GM12865 (cell line): ENCODE measurements at regions not wholly inside any gene's neighbourhood (a gene's known extent, or its start where the extent isn't known, plus 50 kb on each side); places are given as distances from the start of the nearest gene placed in this dataset.

Experiments used
- DNase-seq: peaks from one replicate; pipeline ENCODE4 v3.0.0; 2010; ENCODE audit warnings: low read depth
- H3K4me3 ChIP-seq: 2 replicates; pipeline ENCODE4 v1.5.1; 2011; ENCODE audit warnings: mild to moderate bottlenecking, low read depth, low read length, control low read depth
- TF ChIP-seq, protein P1 (sequence below): IDR thresholded peaks from 2 replicates; pipeline ENCODE4 v1.5.1; 2011; ENCODE audit warnings: low read length, control low read depth, low read depth, inconsistent platforms; ENCODE audit not compliant: insufficient read depth; ENCODE audit errors: missing control alignments

DNA sequence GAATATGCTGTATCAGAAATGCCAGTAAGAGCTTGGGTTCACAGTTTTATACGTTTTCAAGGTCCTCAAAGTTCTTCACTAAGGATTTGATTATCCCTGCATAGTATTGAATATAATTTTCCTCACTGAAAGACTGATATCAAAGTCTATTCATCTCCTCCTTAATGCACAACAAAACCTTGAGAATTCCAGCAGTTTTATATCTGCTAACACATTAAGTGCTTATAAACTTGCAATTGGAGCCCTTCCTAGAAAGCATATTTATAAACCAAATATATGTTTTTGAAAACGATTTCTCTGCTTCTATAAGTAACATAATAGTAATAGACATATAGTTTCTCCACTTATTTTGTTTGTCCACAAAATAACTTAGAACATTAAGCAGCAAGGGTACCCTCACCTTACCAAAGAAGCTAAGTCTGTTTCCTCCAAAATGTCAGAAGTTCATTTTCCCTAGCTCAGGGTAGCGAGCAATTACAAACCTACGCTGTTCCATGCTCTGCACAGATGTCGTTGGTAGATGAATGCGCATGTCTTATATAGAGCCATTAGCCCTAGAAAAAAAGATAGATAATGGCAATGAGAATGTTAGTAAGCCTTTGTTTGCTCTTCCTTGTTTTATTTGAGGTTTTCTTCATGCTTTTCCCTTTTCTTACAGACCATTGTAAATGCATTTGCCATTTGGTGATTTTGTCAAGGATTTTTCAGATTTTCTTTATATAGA, 213.2 kb downstream of the RBM43 start:
- no peak overlapping the region for H3K4me3 ChIP-seq
- no peak for DNase-seq
- TF ChIP-seq, protein P1, sequence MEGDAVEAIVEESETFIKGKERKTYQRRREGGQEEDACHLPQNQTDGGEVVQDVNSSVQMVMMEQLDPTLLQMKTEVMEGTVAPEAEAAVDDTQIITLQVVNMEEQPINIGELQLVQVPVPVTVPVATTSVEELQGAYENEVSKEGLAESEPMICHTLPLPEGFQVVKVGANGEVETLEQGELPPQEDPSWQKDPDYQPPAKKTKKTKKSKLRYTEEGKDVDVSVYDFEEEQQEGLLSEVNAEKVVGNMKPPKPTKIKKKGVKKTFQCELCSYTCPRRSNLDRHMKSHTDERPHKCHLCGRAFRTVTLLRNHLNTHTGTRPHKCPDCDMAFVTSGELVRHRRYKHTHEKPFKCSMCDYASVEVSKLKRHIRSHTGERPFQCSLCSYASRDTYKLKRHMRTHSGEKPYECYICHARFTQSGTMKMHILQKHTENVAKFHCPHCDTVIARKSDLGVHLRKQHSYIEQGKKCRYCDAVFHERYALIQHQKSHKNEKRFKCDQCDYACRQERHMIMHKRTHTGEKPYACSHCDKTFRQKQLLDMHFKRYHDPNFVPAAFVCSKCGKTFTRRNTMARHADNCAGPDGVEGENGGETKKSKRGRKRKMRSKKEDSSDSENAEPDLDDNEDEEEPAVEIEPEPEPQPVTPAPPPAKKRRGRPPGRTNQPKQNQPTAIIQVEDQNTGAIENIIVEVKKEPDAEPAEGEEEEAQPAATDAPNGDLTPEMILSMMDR = no peak

DNA sequence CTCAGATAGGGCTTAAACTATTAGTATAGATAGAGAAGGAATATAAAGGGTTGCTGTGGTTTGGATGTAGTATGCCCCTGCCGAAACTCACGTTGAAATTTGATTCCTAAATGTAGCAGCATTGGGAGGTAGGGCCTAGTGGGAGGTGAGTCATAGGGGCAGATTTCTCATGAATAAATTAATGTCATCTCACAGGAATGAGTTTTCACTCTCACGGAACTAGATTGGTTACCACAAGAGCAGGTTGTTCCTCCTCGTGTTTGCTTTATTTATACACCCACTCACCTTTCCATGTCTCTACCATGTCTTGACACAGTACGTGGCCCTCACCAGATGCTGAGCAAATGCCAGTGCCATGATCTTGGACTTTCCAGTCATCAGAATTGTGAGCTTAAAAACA, 218.2 kb downstream of the RBM43 start:
- DNase-seq = no peak
- TF ChIP-seq, protein P1 = no peak
- H3K4me3 ChIP-seq = no peak overlapping the region

DNA sequence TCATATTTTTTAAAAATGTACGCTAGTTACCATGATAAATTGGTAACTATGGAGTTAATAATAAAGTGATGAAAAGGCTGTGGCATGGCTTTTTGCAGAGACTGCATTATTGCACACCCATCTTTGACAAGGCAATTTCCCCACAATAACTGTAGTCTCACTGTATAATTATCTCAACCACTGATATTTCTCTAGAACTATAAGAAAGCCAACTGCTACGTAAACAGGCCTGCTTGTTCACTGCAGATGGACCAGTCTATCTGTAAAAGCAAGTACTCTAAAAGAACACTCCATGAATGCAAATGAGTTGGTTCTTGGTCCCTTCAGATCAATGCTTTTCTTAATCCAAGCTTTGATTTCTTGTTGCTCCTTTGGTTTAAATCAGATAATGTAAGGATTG, 218.7 kb downstream of the RBM43 start:
- no peak overlapping the region for H3K4me3 ChIP-seq
- TF ChIP-seq, protein P1 = no peak
- no peak for DNase-seq

DNA sequence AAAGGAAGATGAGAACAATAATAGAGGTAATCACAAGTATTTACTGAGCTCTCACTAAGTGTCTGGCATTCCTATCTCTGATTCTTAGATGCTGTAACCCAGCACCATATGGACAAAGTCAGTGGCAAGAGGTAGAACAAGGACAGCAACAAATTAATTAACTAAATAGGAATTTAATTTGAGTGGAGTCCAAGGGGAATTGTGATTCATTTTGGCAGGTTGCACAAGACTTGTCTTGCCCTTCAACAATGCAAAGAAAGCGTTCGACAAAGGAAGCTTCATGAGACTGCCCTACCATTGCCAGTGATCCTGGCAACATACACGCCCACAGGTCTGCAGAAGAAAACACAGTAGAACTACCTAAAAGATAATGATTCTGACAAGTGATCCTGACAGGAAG, 221.6 kb downstream of the RBM43 start:
- TF ChIP-seq, protein P1 = no peak
- no peak overlapping the region for H3K4me3 ChIP-seq
- DNase-seq = no peak

DNA sequence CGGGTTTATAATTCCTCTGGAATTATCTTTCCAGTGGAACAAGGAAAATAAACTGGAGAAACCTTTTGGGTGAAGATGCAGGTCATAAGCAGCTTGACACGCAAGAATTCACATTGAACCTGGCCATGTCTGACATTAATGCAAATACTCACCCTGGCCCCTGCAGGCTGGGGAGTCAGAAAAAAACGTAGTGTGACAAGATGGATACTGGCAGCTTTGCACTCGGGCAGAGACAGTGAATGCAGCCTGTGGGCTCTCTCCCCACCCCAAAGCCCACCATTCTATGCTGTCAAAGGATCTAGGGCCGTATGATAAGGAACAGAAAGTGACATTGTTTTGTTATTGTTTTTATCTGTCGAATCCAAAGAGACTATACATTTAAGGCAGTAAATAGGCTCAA, 223.1 kb downstream of the RBM43 start:
- TF ChIP-seq, protein P1 = no peak
- H3K4me3 ChIP-seq = no peak overlapping the region
- DNase-seq = no peak

DNA sequence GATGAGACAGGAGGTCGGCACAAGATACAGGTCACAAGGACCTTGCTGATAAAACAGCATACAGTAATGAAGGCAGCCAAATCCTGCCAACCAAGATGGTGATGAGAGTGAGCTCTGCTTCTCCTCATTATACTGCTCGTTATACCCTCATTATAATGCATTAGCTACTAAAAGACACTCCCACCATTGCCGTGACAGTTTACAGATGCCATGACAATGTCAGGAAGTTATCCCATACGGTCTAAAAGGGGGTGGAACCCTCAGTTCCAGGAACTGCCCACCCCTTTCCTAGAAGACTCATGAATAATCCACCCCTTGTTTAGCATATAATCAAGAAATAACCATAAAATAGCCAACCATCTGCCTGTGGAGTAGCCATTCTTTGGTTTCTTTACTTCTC, 224.2 kb downstream of the RBM43 start:
- no peak for DNase-seq
- H3K4me3 ChIP-seq = no peak overlapping the region
- TF ChIP-seq, protein P1 = no peak

DNA sequence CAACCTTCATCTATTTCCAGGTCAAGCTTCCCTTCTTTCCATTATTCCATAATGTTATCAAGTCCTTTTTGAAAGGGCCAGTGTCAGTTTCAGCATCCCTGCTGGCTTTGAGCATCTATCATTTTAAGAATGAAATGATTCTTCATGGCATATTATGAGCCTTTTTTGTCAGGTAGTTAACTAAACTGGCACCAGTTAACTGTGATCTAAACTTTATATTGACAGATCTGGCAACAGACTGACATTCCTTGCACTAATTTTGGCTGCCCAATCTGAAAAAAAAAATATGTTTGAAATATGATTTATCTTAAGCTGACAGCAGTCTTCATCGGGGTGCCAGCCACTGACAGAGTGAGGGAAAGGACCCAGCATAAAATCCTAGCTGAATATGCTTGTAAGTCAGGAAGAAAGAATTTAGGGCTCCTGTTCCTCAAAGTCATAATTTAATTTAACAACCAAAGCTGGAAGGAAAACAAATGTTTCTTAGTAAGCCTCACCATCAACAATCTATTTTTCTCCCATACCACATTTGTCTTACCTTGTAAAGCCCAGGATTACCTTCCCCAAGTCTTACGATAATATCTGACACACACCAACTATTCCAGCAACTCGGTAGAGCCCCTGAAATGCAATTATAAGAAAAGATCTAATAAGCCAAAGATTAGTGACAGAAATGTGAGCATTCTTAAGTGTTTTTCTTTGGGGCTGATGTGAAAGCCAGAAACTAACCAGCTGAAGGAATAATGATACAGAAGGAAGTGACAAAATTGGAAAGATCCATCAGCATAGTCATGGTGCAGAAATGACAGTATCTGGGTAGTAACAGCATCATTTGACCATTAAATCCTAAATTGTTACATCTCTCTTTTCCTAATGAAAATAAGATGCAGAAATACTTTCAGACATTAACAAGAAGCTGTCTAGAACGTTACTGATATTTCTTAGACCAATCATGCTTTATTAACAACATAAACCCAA, 228.1 kb downstream of the RBM43 start:
- TF ChIP-seq, protein P1 = no peak
- H3K4me3 ChIP-seq = no peak overlapping the region
- no peak for DNase-seq
